ENCODE measurements at regions not wholly inside any gene's neighbourhood (a gene's known extent, or its start where the extent isn't known, plus 50 kb on each side); places are given as distances from the start of the nearest gene placed in this dataset.

DNA sequence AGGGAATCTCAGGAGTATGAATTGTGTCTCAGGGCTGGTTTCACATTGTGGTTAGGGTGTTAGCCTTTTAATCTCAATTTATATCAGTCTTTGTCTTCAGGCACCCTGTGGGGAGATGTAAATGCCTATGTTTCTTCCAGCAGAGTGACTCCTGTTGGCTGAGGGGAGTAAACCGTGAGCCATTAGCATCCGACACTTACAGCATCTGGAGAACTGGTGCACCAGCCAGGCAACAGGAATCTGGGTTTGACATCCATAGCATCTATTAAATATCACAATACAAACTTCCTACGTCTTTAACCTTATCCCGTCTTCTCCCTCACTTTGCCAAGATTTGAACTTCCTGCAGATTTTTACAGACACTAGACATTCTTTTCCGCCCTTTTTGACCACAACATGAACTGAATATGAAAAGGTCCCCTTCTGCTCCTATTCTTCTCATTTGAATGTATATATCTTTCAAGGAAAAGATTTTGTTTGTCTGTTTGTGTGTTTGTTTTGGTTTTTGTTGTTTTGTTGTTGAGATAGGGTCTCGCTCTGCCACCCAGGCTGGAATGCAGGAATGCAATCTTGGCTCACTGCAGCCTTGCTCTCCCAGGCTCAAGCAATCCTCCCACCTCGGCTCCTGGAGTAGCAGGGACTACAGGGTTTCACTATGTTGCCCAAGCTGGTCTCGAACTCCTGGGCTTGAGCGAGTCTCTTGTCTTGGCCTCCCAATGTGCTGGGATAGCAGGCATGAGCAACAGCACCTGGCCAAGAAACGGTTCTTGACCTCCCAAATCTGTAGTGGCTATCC is 626.2 kb downstream of the TLR4 start:
- TF ChIP-seq, protein P1, sequence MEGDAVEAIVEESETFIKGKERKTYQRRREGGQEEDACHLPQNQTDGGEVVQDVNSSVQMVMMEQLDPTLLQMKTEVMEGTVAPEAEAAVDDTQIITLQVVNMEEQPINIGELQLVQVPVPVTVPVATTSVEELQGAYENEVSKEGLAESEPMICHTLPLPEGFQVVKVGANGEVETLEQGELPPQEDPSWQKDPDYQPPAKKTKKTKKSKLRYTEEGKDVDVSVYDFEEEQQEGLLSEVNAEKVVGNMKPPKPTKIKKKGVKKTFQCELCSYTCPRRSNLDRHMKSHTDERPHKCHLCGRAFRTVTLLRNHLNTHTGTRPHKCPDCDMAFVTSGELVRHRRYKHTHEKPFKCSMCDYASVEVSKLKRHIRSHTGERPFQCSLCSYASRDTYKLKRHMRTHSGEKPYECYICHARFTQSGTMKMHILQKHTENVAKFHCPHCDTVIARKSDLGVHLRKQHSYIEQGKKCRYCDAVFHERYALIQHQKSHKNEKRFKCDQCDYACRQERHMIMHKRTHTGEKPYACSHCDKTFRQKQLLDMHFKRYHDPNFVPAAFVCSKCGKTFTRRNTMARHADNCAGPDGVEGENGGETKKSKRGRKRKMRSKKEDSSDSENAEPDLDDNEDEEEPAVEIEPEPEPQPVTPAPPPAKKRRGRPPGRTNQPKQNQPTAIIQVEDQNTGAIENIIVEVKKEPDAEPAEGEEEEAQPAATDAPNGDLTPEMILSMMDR (IDR thresholded peaks at IDR 0.05), result no peak
- no peak for TF ChIP-seq POLR2A (IDR thresholded peaks at IDR 0.05)
